ENCODE measurements at regions not wholly inside any gene's neighbourhood (a gene's known extent, or its start where the extent isn't known, plus 50 kb on each side); places are given as distances from the start of the nearest gene placed in this dataset.

- Histone ChIP-seq H3K9me2 (ENCODE audit: insufficient read depth, low read length) (no peaks in the 10 kb centered on the region), H3K4me2 (ENCODE audit: low read length) (no peak overlapping the region), H4K20me1 (ENCODE audit: insufficient read depth) (no peaks in the 10 kb centered on the region), H3K27ac (ENCODE audit: low read length) (no peak overlapping the region), H3K36me3 (ENCODE audit: insufficient read depth, low read length) (no peaks in the 10 kb centered on the region), H3K27me3 (ENCODE audit: insufficient read depth, low read depth, low read length) (no peaks in the 10 kb centered on the region), H3K4me3 (ENCODE audit: low read length) (no peak overlapping the region), H2AFZ (ENCODE audit: low read depth, low read length) (no peak overlapping the region), H3K9ac (ENCODE audit: low read length) (no peak overlapping the region), H3K9me3 (ENCODE audit: low read length) (no peaks in the 10 kb centered on the region), H3F3A (ENCODE audit: insufficient read depth, low read length, poor library complexity, severe bottlenecking) (no peaks in the 10 kb centered on the region), H3K79me2 (replicated peaks; ENCODE audit: insufficient read depth, low read length) (no peaks in the 10 kb centered on the region)
- TF ChIP-seq EP300 (conservative IDR thresholded peaks at IDR 0.05; ENCODE audit: poor library complexity, severe bottlenecking) (no peak), RAD21 (conservative IDR thresholded peaks at IDR 0.05) (no peak), TAF1 (IDR thresholded peaks at IDR 0.05; ENCODE audit: low read depth) (no peak), REST (IDR thresholded peaks at IDR 0.05; ENCODE audit: borderline replicate concordance) (no peak), MXI1 (conservative IDR thresholded peaks at IDR 0.05; ENCODE audit: poor library complexity, severe bottlenecking) (no peak), POLR2AphosphoS5 (IDR thresholded peaks at IDR 0.05) (no peak), CTCF (IDR thresholded peaks at IDR 0.05; ENCODE audit: poor library complexity, severe bottlenecking) (no peak)
Observed at GRCh38 chr3:145533696-145534095, 627.3 kb downstream of the PLOD2 start.

GRCh38 chr3:145536461-145536860 lies 624.5 kb downstream of the PLOD2 start:
- Histone ChIP-seq H3K79me2 (replicated peaks; ENCODE audit: insufficient read depth, low read length) (no peaks in the 10 kb centered on the region), H3K9me3 (ENCODE audit: low read length) (peaks cover 3% of the 10 kb centered on the region), H3F3A (ENCODE audit: insufficient read depth, low read length, poor library complexity, severe bottlenecking) (no peaks in the 10 kb centered on the region), H2AFZ (ENCODE audit: low read depth, low read length) (no peak overlapping the region), H3K9me2 (ENCODE audit: insufficient read depth, low read length) (no peaks in the 10 kb centered on the region), H3K27me3 (ENCODE audit: insufficient read depth, low read depth, low read length) (no peaks in the 10 kb centered on the region), H3K27ac (ENCODE audit: low read length) (no peak overlapping the region), H3K4me3 (ENCODE audit: low read length) (no peak overlapping the region), H3K4me2 (ENCODE audit: low read length) (no peak overlapping the region), H4K20me1 (ENCODE audit: insufficient read depth) (no peaks in the 10 kb centered on the region), H3K9ac (ENCODE audit: low read length) (no peak overlapping the region), H3K36me3 (ENCODE audit: insufficient read depth, low read length) (no peaks in the 10 kb centered on the region)
- TF ChIP-seq MXI1 (conservative IDR thresholded peaks at IDR 0.05; ENCODE audit: poor library complexity, severe bottlenecking) (no peak), EP300 (conservative IDR thresholded peaks at IDR 0.05; ENCODE audit: poor library complexity, severe bottlenecking) (no peak), POLR2AphosphoS5 (IDR thresholded peaks at IDR 0.05) (no peak), REST (IDR thresholded peaks at IDR 0.05; ENCODE audit: borderline replicate concordance) (no peak), TAF1 (IDR thresholded peaks at IDR 0.05; ENCODE audit: low read depth) (no peak), EZH2 (IDR thresholded peaks at IDR 0.05; ENCODE audit: borderline replicate concordance, insufficient read depth, low read length, poor library complexity, severe bottlenecking) (no peak), RAD21 (conservative IDR thresholded peaks at IDR 0.05) (no peak), CTCF (IDR thresholded peaks at IDR 0.05; ENCODE audit: poor library complexity, severe bottlenecking) (no peak), SMC3 (conservative IDR thresholded peaks at IDR 0.05; ENCODE audit: poor library complexity) (no peak)
